Nephron progenitor cell (in vitro differentiated cells): ENCODE measurements at regions not wholly inside any gene's neighbourhood (a gene's known extent, or its start where the extent isn't known, plus 50 kb on each side); places are given as distances from the start of the nearest gene placed in this dataset.

Source experiments
- DNase-seq: peaks from one replicate; pipeline ENCODE4 v3.0.0; 2021
- H3K27ac Mint-ChIP-seq: 2 replicates; pipeline ENCODE4 v1.8.0; 2021; ENCODE audit warnings: mild to moderate bottlenecking, moderate library complexity, mixed read lengths
- H3K27me3 Mint-ChIP-seq: 2 replicates; pipeline ENCODE4 v1.8.0; 2021; ENCODE audit warnings: mild to moderate bottlenecking, low read depth, mixed read lengths; ENCODE audit not compliant: poor library complexity
- H3K36me3 Mint-ChIP-seq: 2 replicates; pipeline ENCODE4 v1.8.0; 2021; ENCODE audit warnings: low read depth, mixed read lengths
- H3K4me1 Mint-ChIP-seq: 2 replicates; pipeline ENCODE4 v1.8.0; 2021; ENCODE audit warnings: mixed read lengths
- H3K4me3 Mint-ChIP-seq: 2 replicates; pipeline ENCODE4 v1.8.0; 2021; ENCODE audit warnings: mild to moderate bottlenecking, moderate library complexity, mixed read lengths
- H3K9me3 Mint-ChIP-seq: 2 replicates; pipeline ENCODE4 v1.8.0; 2021; ENCODE audit warnings: mild to moderate bottlenecking, moderate library complexity, mixed read lengths
- CTCF ChIP-seq: fragments of 200-600 bp; sonication (generic); IDR thresholded peaks from 2 replicates; pipeline ENCODE4 v1.5.0; 2021; ENCODE audit warnings: antibody characterized with exemption

GRCh38 chr14:89680156-89680555 is 263.1 kb upstream of the FOXN3 start:
- Mint-ChIP-seq H3K9me3 (peaks cover 27% of the 10 kb centered on the region), H3K4me1 (no peaks in the 10 kb centered on the region), H3K36me3 (no peaks in the 10 kb centered on the region), H3K27ac (no peak overlapping the region), H3K4me3 (no peak overlapping the region), H3K27me3 (peaks cover 3% of the 10 kb centered on the region)
- no peak for TF ChIP-seq CTCF
- DNase-seq, result no peak

- no peak for TF ChIP-seq CTCF
- Mint-ChIP-seq H3K4me3 (no peak overlapping the region), H3K36me3 (no peaks in the 10 kb centered on the region), H3K27me3 (peaks cover 3% of the 10 kb centered on the region), H3K9me3 (peaks cover 16% of the 10 kb centered on the region), H3K4me1 (no peaks in the 10 kb centered on the region), H3K27ac (no peak overlapping the region)
- DNase-seq, result no peak
These were observed 261.7 kb upstream of the FOXN3 start for GRCh38 chr14:89678768-89679167.

GRCh38 chr14:89675590-89675989 is 258.6 kb upstream of the FOXN3 start:
- peaks cover 8% of the 10 kb centered on the region for H3K4me1 Mint-ChIP-seq
- TF ChIP-seq CTCF, result no peak
- no peak for DNase-seq
- H3K27ac Mint-ChIP-seq, result no peak overlapping the region
- H3K9me3 Mint-ChIP-seq, result no peaks in the 10 kb centered on the region
- H3K36me3 Mint-ChIP-seq, result no peaks in the 10 kb centered on the region
- H3K27me3 Mint-ChIP-seq, result peaks cover 3% of the 10 kb centered on the region
- H3K4me3 Mint-ChIP-seq, result no peak overlapping the region

- DNase-seq, result no peak
- TF ChIP-seq CTCF, result no peak
- H3K27ac Mint-ChIP-seq, result no peak overlapping the region
- H3K4me3 Mint-ChIP-seq, result no peak overlapping the region
- H3K27me3 Mint-ChIP-seq, result peaks cover 3% of the 10 kb centered on the region
- no peaks in the 10 kb centered on the region for H3K9me3 Mint-ChIP-seq
- no peaks in the 10 kb centered on the region for H3K36me3 Mint-ChIP-seq
- H3K4me1 Mint-ChIP-seq, result peaks cover 8% of the 10 kb centered on the region
These were observed 257.9 kb upstream of the FOXN3 start for GRCh38 chr14:89674936-89675335.

GRCh38 chr14:89674240-89674639 is 257.2 kb upstream of the FOXN3 start:
- peaks cover 3% of the 10 kb centered on the region for H3K27me3 Mint-ChIP-seq
- H3K4me3 Mint-ChIP-seq, result no peak overlapping the region
- H3K27ac Mint-ChIP-seq, result no peak overlapping the region
- TF ChIP-seq CTCF, result no peak
- no peak for DNase-seq
- H3K4me1 Mint-ChIP-seq, result peaks cover 8% of the 10 kb centered on the region
- no peaks in the 10 kb centered on the region for H3K36me3 Mint-ChIP-seq
- H3K9me3 Mint-ChIP-seq, result peaks cover 5% of the 10 kb centered on the region

GRCh38 chr14:89673512-89674225 is 256.6 kb upstream of the FOXN3 start:
- DNase-seq, result no peak
- Mint-ChIP-seq H3K4me1 (peaks cover 8% of the 10 kb centered on the region), H3K27me3 (peaks cover 3% of the 10 kb centered on the region), H3K4me3 (no peak overlapping the region), H3K27ac (no peak overlapping the region), H3K9me3 (peaks cover 5% of the 10 kb centered on the region), H3K36me3 (no peaks in the 10 kb centered on the region)
- no peak for TF ChIP-seq CTCF
